COLO668 (cell line): ENCODE measurements at regions not wholly inside any gene's neighbourhood (a gene's known extent, or its start where the extent isn't known, plus 50 kb on each side); places are given as distances from the start of the nearest gene placed in this dataset.
"Not testable (repeated sequence)": the region's sequence is repeated elsewhere in the genome, so short reads cannot be mapped to it uniquely, and the experiment has no call there.

Experiments used
- DNase-seq: peaks from one replicate; lab custom pipeline; 2025; ENCODE audit not compliant: unreplicated experiment; lab: John Stamatoyannopoulos, UW

GRCh38 chr9:29432656-29433055, 1859.4 kb upstream of the C9orf72 start:
- not testable (repeated sequence) for DNase-seq

- no peak for DNase-seq
Measured at GRCh38 chr9:29435368-29435767, 1862.1 kb upstream of the C9orf72 start.

- no peak for DNase-seq
Measured at GRCh38 chr9:29437526-29437925, 1864.2 kb upstream of the C9orf72 start.

- no peak for DNase-seq
Measured at GRCh38 chr9:29439961-29440360, 1866.7 kb upstream of the C9orf72 start.

DNA sequence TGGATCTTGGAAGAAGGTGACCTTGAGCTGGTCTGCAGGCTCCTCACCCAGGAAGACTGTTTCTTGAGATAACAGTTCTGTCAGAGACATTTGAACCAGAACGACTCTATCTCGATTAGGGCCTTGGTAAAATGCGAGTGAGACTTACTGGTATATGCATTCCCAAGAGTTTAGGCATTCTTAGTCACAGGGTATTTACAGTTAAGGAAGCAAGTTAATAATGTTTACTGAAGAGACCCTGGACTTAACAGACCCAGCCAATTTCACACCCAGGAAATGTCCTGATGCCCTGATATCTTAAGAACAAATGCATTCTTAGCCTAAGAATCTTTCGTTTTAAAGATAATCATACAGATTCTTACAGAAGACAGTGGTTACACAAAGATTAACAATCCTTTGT, 1867.2 kb upstream of the C9orf72 start:
- no peak for DNase-seq

DNA sequence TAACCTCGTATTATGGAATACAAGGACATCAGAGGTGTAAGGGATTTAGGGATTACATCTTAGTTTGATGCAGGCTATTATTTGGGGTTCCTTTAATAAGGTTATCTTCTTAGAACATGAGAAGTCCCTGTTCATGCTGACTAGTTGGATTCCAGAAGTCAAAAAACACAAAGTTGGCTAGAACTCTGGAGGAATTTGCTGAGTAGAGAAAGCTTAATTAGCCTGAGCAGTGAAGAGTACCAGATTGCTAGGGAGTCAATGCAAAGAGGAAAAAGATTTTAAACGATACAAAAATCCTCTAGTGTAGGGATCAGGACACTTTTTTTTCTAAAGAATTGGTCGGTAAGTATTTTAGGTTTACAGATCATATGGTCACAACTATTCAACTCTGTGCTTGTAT, 1872.5 kb upstream of the C9orf72 start:
- no peak for DNase-seq

- DNase-seq = no peak
Measured at GRCh38 chr9:29449306-29449705, 1876.0 kb upstream of the C9orf72 start.

DNA sequence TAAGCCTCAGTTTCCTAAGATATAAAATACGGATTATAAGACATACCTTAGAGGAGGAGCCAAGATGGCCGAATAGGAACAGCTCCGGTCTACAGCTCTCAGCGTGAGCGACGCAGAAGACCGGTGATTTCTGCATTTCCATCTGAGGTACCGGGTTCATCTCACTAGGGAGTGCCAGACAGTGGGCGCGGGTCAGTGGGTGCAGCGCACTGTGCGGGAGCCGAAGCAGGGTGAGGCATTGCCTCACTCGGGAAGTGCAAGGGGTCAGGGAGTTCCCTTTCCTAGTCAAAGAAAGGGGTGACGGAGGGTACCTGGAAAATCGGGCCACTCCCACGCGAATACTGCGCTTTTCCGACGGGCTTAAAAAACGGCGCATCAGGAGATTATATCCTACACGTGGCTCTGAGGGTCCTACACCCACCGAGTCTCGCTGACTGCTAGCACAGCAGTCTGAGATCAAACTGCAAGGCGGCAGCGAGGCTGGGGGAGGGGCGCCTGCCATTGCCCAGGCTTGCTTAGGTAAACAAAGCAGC, 1877.1 kb upstream of the C9orf72 start:
- not testable (repeated sequence) for DNase-seq

DNA sequence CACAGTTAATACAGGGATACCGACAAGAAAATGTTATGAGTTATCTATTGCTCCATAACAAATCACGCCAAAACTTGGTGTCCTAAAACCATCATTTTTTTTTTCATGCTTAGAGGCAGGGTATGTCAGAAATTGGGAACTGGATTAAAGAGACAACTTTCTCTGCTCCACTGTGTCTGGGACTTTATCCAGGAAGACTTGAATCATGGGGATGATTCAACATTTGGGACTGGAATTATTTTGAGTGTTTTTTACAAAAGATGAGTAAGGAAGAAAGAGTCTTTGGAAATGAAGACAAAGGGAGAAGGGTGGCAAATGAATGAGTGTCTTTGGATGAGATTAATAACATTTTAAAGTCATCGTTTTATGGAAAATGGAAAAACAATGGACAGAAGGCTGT, 1883.7 kb upstream of the C9orf72 start:
- no peak for DNase-seq

DNA sequence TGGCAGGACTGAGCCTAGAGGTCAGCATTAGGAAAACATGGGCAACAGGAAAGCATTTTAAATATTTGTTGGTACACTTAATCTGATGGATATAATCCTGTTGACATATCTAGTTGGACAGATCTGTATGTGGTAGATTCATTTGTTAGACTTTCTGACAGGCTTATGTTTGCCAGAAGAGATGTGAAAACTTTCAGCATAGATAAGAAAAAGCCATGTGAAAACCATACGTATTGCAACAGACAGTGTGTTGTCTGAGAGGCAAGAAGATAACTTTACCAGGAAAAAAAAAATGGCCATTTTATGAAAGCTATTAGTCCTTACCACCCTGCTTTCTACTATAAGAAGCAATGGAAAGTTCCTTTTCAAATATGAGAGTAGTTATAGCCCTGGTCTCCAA, 1902.2 kb upstream of the C9orf72 start:
- no peak for DNase-seq

GRCh38 chr9:29511680-29512079, 1938.4 kb upstream of the C9orf72 start:
- no peak for DNase-seq

GRCh38 chr9:29514336-29514735, 1941.1 kb upstream of the C9orf72 start:
- DNase-seq = peak; percentile 5

DNA sequence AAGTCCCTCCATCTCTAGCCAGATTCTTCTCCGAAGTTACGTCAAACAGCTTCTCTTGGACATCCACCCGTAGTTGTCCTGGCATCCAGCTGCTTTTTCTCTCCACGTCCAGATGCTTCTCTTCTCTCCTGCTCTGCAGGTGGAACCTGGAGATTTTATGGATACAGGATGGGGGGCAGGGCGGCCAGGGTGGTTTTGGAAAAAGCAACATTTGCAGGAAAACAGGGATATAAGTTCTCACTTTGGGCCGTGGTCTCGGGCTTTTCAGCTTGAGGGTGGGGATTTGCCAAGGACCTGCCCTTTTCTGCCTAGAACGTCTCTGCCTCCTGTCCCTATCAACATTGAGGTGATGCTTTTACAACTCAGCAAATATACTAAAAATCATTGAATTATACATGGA, 1941.6 kb upstream of the C9orf72 start:
- no peak for DNase-seq

DNA sequence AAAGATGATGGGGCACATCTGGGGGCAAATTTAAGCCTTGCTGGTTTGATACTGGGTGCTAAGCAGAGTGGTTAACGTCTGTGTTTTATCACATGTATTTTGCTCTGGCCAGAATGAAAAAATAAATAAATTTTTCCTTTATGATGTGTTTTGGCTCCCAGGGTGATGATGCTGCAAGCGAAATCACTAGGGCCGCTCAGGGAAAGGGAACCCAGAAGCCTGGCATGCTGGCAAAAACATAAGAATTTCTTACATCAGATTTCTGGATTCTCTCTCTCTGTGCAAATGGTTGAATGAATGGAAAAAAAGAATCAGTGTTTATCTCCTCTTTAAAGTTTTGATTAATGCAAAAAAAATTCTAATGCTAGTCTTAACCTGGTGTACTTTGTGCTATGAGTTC, 1975.2 kb upstream of the C9orf72 start:
- DNase-seq = no peak

DNA sequence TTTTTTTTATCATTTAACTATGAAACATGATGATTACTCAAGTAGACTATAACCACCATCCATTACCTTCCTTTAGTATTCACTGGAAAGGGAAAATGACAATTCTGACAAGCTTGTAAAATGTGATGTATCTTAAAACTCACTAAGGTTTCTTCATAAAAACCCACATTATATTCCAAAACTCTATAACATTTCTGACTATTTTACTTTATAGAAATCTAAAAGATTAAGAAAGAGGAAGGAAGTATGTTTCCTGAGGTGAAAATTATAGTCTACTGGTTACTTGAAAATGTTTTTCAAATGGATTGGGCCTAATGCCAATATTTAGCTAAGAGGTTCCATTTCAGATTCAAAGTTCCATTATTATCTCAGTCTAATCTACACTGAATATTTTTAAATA, 1982.2 kb upstream of the C9orf72 start:
- no peak for DNase-seq

- no peak for DNase-seq
Measured at GRCh38 chr9:29556317-29556716, 1983.0 kb upstream of the C9orf72 start.

- DNase-seq = no peak
Measured at GRCh38 chr9:29556746-29557145, 1983.5 kb upstream of the C9orf72 start.

GRCh38 chr9:29564564-29564963, 1991.3 kb upstream of the C9orf72 start:
- DNase-seq = no peak

GRCh38 chr9:29575219-29575618, 2001.9 kb upstream of the C9orf72 start:
- no peak for DNase-seq

GRCh38 chr9:29588361-29588760, 2015.1 kb upstream of the C9orf72 start:
- no peak for DNase-seq

GRCh38 chr9:29609282-29609681, 2036.0 kb upstream of the C9orf72 start:
- DNase-seq = no peak

DNA sequence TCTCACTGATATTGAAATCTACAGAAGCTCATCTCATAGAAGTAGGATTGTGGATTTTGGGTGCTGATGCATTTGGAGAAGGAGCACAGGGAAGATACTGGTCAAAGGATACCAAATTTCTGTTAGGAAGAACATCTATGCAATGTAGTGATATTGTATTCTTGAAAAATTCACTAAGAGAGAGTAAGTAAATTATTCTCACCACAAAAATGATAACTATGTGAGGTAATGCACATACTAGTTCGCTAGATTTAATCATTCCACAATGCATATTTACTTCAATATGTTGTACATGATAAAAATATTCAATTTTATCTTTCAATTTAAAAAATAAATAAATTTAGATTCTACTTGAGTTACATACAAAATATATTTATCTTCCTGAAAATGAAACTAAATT, 2040.5 kb upstream of the C9orf72 start:
- DNase-seq = no peak

DNA sequence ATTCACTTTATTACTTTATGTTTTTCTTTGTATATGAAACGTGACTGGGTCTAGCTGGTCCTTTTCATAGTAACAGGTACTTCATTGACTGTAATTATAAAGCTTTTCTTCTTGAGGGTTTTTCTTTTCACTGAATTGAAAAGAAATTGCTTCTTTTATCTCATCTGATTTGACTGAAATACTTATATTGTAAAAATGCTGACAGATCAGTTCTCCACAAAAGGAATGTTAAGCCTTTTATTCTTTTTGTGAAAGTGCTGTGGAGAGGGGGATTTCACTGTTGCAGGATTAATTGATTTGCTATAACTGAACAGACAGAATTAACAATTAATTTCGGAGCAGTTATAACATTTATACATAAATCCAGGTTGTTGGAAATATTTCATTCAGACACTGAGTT, 2043.6 kb upstream of the C9orf72 start:
- no peak for DNase-seq

GRCh38 chr9:29625292-29625731, 2052.0 kb upstream of the C9orf72 start:
- DNase-seq = no peak
